NB4 (cell line): ENCODE measurements at regions not wholly inside any gene's neighbourhood (a gene's known extent, or its start where the extent isn't known, plus 50 kb on each side); places are given as distances from the start of the nearest gene placed in this dataset.

Experiments
- POLR2A ChIP-seq: IDR thresholded peaks from 2 replicates; pipeline ENCODE4 v1.6.1; 2011; ENCODE audit warnings: mild to moderate bottlenecking; ENCODE audit not compliant: insufficient read length; ENCODE audit errors: extremely low read depth
- TF ChIP-seq, protein P1 (sequence below): IDR thresholded peaks from one replicate; pipeline ENCODE4 v1.5.1; 2012; ENCODE audit warnings: low read depth, low read length
- TF ChIP-seq, protein P2 (sequence below): IDR thresholded peaks from 2 replicates; pipeline ENCODE4 v1.6.1; 2011; ENCODE audit warnings: low read depth, low read length

DNA sequence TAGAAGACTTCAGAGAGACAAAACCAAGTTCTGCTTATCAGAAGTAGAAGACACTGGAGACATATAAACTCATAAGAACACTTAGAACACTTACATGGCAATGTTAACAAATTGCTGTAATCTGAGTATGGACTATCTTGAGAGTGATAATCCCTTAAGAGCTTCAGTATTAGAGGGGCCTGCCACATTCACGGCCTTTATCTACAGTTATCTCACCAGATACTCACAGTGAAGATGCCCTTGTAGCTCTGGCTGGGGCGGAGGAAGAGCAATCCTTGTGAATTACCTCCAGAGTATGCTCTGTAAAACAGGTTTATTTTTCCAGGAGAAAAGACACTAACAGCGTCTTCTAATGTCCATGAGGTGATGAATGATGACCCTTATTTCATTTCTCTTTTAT lies 762.8 kb downstream of the FAM181B start:
- TF ChIP-seq, protein P1, sequence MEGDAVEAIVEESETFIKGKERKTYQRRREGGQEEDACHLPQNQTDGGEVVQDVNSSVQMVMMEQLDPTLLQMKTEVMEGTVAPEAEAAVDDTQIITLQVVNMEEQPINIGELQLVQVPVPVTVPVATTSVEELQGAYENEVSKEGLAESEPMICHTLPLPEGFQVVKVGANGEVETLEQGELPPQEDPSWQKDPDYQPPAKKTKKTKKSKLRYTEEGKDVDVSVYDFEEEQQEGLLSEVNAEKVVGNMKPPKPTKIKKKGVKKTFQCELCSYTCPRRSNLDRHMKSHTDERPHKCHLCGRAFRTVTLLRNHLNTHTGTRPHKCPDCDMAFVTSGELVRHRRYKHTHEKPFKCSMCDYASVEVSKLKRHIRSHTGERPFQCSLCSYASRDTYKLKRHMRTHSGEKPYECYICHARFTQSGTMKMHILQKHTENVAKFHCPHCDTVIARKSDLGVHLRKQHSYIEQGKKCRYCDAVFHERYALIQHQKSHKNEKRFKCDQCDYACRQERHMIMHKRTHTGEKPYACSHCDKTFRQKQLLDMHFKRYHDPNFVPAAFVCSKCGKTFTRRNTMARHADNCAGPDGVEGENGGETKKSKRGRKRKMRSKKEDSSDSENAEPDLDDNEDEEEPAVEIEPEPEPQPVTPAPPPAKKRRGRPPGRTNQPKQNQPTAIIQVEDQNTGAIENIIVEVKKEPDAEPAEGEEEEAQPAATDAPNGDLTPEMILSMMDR: no peak
- TF ChIP-seq, protein P2, sequence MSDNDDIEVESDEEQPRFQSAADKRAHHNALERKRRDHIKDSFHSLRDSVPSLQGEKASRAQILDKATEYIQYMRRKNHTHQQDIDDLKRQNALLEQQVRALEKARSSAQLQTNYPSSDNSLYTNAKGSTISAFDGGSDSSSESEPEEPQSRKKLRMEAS: no peak
- no peak for TF ChIP-seq POLR2A
